CD4-positive, alpha-beta T cell treated with Interleukin-1 beta for 1 hour (primary cell): ENCODE measurements at regions not wholly inside any gene's neighbourhood (a gene's known extent, or its start where the extent isn't known, plus 50 kb on each side); places are given as distances from the start of the nearest gene placed in this dataset.

ENCODE experiments used
- DNase-seq, 2 donors: peaks; one replicate each; pipeline ENCODE4 v3.0.0-alpha.2; 2020 to 2022

DNA sequence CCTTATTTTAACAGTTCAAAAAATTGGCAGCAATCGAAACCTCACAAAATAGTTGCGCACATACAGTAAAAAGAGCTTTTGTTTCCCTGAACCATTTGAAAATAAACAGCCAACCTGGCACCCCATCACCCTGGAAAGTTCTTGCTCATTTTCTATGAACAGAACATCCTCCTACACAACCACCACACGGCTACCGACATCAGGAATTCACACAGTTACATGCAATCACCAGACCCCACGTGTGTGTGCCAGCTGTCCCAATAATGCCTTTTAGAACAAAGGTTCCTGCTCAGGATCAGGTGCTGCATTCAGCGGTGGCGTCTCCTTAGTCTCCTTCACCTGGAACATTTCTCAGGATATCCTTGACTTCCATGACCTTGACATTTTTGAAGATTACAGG is 186.5 kb downstream of the KLF13 start:
- DNase-seq, result no peak

DNA sequence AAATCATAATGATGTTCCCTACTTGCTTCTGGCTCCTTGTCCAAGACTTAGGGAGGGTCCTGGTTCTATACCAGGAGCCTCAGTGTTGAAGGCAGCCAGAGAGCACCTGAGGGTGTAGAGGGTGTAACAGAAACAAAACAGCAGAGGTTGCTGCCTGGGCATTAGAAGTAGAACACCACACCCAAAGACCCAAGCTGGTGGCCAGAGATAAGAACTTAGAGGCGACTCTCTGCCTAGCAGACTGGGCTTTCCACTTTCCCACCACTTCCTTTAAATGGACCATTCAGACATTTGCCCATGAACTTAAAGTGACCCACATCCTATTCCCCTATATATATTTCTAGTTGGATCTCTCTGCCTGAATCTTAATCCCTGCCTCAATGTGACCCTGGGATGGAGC is 189.8 kb downstream of the KLF13 start:
- DNase-seq, result no peak

DNA sequence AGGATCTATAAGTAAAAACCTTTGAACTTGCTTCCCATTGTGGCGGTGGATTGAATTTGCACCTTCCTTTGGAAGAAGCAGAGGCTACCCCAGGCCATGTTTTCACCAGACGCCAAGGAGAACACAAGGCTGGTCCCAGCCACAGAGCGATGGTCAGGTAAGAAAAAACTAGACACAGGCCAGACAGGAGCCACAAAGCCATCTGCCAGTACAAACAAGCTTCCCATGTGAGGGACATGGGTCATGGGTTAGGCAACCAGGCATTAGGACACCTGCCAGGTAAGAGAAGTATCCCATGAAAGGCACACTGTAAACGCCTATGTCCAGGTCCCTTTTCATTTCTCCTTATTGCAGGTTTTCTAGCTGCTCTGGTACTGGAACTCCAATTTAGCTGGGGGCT is 190.2 kb downstream of the KLF13 start:
- no peak for DNase-seq

DNA sequence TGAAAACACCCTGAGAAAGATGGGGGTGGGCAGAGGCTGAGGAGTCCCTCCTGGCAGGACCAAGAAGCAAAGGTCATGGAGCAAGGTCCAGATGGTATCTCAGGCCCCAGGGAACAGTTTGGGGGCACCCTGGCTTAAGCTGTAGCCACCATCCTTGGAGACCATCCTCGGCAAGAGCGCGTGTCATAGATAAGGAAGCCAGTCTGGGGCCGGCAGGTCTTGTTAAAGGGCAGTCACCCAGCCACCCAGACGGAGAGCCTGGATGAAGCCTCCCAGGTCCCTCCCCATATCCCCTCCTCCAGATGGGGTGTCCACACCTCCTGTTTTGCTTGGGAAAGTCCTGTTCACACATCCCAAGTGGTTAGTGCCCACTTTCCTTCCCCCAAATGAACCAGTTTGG is 191.1 kb downstream of the KLF13 start:
- DNase-seq, result no peak

DNA sequence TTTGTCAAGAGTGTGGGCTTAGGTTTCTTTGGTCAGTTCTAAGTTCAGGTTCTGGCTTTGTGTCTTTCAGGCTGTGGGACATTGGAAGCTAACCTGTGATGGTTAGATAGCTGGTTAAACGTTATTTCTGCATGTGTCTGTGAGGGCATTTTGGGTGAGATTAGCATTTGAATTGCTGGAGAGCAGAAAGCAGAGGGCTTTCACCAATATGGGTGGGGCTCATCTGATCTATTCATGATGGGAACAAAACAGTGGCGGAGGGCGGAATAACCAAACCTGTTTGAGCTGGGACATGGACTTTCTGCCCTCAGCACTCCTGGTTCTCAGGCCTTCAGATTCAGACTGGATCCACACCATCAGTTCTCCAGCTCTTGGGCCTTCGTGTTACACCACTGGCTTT is 195.4 kb downstream of the KLF13 start:
- no peak for DNase-seq

DNA sequence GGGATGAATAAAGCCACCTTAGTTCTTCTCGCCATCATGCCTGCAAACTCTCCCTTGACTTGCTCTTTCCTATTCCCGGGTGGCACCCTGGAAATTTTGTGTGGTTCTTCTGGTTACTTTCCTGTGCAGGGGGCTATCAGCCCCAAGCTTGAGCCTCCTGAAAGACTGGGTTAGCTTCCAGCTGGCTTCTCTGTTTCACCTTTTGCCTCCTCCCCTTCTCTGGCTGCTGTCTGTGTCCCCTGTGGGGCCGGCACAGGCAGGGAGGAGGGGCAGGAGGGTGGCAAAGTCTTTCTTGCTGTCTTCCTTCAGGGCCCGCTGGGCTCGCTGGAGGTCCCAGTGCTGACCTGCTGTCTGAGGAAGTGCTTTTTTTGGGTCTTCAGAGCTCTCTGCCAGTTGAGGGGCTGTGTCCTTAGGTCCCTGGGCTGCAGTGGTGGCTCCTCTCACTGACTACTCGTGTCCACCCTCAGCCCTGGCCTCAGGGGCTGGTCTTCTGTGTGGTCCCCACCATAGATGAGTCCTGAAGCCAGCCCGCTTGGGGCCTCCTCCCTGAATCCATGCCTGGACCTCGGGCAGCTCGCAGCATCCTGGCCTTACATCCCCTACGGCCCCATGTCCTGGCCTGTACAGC is 196.5 kb downstream of the KLF13 start:
- no peak for DNase-seq

DNA sequence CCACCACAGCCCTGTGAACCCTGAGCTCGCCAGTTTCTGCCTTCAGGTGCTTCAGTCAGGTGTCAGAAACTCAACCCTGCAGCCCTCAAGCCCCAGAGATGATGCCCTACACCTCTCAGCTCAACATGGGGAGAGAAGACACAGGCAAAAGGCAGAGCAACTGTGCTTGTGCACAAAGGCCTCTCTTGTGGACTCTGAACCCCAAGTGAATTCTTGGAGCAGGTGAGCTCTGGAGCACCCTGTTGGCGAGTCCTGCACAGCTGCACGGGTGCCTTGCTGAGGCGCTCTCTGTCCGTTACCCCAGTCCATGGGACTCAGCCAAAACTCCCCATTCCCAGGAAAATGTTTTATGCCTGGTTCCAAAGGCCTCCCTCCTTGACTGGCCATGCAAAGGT is 197.0 kb downstream of the KLF13 start:
- no peak for DNase-seq

DNA sequence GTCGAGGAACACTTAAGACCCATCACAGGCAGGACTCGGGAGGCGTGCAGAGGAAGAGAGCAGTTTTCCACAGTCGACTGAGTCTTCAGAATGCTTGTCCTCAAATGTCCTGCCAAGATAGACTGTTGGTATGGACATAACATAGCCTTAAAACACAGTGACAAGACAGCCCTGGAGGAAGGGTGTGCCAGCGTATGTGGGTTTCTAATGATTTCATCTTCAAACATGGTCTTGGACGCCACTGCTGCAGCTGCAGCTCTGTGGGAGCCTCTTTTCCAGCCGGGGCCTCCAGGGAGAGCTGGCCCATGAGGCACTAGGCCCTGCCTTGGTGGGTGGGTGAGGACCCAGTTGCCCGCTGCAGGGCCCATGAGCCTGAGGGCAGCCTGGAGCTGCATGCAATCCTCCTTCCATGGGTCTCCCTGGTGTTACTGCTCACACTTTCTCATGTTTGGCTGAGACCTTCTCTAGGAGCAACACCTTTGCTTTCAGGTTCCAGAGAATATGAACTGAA is 198.6 kb downstream of the KLF13 start:
- no peak for DNase-seq

DNA sequence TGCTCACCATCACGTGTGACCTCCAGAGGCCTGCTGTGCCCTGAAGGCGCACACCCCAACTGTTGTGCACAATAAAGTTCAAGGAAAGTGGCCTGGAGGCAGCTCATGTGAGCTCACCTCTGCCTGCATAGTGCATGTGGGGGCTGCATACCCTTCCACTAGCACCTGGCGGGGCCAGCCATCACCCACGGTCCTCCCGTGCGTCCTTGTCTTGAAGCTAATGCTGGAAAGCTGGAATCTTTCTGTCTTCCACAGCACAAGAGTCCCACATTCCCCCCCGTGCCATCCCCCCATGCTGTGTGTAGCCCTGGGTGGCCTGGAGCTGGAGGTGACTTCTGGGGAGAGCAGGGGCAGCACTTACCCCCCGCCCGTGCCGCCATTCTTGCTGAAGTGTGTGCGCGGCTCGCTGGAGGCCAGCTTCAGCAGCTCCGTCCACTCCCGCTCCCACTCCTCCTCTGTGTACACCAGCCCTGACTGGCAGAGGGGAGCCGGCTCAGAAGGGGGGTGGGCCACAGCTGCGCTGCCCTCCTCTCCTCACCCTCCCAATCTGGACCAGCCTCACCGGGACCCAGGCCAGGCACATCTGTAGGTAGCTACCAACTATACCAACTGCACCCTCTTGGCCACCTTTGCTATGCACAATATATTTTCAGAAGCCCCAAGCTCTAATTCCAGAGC is 199.5 kb downstream of the KLF13 start:
- no peak for DNase-seq

DNA sequence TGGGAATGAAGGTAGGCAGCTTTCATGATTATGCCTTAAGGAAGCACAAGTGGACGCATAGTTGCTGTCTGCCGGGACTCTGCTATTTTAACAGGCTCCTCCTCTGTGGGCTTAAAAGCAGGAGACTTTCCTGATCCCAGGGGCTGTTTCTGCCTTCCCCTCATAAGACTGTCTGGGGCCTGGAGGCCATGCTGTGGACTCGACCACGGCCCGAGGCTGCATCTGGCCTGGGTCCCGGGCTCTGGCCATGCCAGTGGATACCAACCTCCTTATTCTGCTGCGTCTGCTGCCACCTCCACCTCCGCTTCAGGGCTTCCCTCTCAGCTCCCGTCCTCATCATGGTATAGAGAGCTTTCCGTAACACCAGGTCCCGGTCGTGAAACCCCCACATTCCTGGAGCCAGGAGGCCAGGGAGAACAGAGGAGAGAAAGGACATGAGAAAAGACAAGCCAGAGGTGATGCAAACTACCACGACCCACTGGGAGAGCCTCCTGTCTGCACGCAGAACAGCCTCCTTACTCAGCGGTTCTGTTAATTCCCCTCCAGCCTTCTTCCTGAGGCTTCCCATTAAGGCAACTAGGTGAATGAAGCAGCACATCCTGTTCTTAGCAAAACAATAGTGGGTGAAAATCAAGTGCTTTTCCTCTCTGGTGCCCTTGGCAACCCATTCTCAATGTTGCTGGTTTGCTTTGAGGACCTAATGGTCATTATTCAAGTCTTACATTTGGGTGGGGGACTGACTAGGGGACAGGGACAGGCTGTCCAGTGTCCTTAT is 200.5 kb downstream of the KLF13 start:
- DNase-seq, result no peak

DNA sequence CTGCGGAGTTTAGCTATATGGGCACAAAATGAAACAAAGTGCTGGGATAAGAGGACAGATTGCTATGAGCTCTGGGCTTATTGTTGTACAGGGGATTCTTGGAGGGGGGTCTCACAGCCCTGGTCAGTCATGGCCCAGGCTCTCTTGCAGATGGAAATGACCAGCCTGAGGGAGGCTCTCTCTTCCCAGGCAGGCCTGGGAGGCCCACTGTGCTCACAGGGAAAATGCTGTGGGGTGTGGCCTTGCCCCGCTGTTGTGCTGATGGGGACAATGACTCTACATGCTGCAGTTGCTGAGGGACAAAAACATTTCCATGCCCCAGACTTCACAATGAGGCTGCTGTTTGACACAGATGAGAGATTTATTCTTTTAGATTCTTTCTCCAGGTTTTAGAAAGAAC is 202.2 kb downstream of the KLF13 start:
- DNase-seq, result no peak

DNA sequence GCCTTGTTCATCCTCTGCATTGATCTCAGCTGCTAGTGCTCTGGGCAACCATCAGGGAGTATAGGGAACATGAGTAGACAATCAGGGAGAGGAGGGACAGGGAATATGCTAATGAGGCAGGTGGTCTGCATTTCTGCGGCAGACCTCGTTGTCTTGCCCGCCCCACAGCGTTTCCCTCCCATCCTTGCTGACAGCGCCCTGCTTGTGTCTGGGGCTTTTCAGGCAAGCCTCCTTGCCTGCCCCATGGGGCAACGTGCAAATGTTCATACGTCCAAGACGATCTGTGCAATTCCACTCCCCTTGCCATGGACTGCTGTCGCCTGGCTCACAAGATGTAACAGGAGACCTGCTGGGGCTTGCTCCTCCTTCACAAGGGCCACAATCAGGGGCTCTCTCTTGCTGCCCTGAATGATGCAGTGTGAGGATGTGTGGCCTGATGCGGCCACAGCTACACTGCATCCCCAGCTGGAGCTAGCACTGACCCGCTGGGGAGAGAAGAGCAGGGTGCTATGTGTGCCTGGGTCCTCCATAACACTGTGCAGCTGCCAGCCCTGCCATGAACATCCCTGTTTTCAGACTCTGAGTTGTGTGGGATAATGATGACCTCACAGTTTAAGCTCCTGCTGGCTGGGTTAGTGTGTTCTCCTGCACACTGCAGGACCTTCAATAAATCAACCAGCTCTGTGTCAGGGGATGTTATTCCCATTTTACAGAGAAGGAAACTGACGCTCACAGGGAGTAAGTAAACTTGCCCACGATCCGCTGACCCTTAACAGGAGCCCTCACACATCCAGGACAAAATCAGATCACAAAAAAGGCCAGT is 211.3 kb downstream of the KLF13 start:
- DNase-seq, result no peak

DNA sequence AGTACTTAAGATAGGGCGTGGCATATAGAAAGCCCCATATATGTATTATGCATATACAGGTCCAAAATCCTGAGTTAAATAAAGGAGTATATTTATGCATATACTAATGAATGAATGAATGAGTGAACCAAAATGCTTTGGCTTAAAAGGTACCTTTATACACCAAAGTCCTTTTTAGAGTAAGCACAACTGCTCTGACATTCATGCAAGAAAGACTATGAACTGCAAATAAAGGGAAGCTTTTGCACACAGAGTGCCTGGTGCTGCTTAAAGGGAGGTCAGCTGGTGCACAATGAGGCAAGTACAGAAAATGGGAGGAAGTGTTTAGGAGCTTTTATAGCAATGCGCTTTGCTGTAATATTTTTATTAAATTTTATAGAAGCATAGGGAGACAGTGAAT is 214.0 kb downstream of the KLF13 start:
- DNase-seq, result no peak

DNA sequence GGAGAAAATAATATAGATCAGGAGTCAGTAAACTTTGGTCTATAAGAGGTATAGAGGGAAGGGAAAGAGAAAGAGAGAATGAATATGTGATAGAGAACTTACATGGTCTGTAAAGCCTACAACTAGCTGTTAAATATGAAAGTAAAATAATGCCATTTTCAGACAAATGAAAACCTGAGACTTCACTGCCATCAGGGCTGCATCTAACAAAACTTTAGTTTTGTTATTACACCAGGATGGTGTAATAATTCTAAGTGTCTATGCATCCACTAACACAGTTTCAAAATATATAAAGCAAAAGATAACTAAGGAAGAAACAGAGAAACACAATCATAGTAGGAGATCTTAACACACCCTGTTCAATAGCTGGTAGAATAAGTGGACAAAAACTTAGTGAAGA is 217.7 kb downstream of the KLF13 start:
- DNase-seq, result no peak

DNA sequence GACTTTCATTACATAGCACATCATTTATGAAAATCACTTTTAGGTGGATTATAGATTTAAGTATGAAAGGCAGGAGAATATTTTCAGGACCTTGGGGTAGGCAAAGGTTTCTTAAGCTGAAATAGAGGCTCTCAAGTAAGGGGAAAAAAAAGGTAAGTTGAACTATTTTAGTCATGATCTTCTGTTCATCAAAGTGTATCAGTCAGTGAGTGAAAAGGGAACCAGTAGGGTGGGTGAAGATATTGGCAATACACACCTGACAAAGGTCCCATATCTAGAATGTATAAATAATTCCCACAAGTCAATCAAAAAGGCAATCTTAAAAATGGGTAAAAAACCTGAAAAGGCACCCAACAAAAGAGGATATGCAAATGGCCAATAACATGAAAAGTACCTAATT is 218.6 kb downstream of the KLF13 start:
- no peak for DNase-seq

DNA sequence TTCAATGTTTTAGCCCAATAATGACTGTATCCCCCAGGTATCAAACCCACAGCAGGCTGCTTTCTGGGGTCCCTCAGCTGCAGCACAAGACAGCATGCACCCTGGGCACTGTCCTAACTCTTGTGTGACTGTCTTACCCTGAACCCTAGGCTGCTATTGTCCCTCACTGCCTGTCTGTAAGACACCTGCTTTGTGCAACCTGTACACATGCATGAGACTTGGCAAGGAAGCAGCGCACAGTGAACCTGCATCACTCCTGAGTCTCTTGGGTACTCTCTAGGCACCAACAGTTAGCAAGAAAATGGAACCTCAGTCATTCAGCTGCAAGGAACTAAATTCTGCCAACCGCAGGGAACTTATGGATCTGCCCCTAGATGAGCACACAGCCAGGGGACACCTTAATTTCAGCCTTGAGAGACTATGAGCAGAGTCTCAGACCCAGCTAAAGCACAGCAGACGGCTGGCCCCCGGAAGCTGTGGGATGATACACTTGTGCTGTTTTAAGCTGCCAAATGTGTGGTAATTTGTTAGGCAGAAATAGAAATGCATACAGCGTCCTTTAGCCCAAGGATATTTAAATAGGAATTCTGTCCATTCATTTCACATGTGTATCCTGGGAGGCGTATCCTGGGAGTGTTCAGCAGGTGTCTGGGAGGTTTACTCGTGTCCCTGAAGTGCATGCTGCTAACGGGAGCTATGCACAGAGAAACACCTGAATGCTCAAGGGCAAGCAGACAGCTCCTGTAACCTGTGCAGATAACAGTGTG is 223.8 kb downstream of the KLF13 start:
- DNase-seq, result no peak

DNA sequence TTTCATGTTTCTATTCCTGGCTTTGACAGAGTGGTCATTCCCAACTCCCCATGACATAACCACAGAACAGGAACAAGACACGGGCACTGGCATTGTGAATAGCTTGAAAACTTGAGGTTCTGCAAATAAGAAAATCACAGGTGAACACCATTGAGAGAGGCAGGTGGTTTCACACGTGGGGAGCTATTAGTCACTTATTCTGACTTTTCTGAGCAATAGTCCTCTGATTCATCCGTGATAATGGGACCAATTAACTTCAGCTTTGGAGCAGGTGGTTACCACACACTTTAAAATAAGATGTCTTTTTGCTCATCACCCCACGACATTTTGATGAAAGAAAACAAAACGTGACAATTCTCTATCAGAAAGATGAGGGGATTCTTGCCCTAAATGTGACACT is 224.7 kb downstream of the KLF13 start:
- no peak for DNase-seq

DNA sequence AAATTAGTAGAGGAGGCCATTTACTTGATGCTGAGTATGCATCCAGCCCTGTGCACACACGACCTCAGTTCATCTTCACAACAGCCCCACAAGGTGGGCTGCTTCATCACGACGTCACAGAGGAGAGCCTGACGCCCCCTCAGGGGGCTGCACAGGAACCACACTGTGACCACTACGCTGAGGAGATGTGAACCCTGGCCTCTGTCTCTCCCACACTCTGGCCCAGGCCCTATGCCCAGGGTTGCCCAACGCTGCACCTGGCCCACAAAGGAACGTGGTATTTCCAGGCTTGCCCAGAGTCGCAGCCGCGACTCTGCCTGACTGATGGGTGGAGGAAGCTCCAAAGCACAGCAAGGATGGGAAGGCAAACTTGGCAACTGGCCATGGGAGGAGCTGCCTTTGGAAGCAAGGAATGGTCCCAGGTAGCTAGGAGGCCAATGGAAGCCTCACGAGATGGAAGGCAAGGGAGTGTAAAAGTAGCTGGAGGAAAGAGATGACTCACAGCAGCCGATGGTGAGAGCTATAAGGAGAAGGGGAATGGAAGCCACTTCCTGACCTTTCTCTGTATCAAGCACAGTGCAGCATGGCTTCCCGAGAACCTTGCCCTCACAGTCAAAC is 226.0 kb downstream of the KLF13 start:
- DNase-seq, result no peak

DNA sequence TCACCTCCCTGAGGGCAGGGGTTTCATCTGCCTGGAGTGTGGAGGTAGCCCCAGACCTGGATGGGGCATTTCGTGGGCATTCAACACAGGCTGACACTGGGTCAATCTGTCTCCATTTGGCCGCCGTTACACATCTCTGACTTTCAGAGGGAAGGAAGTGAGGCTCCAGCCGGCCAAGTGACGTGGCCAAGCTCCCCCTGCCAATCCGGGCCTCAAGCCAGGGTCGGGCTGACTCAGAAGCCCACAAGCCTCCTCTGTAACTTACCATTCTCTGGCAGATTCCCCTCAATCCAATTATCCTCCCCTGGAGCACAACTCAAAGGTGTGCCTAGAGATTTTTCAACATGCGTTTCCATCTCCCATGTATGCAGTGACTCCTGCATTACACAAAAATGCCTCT is 227.6 kb downstream of the KLF13 start:
- no peak for DNase-seq

DNA sequence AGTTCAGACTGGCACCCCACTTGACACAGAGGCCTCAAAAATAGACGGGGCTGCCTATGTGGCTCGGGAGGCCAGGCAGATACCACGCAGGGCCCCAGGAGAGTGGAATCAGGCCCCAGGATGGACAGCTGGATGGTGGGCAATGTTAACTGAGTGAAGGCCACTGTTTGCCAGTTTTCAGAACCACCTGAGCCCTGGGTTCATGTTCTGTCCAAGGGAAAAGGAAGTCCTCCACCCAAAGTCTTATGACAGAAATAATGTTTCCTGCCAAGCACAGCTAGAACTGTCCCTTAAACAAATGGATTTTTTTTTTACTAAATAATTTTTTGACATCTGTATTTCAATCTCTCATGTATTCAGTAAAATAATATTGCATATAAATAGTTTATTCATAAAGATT is 228.4 kb downstream of the KLF13 start:
- DNase-seq, result no peak

DNA sequence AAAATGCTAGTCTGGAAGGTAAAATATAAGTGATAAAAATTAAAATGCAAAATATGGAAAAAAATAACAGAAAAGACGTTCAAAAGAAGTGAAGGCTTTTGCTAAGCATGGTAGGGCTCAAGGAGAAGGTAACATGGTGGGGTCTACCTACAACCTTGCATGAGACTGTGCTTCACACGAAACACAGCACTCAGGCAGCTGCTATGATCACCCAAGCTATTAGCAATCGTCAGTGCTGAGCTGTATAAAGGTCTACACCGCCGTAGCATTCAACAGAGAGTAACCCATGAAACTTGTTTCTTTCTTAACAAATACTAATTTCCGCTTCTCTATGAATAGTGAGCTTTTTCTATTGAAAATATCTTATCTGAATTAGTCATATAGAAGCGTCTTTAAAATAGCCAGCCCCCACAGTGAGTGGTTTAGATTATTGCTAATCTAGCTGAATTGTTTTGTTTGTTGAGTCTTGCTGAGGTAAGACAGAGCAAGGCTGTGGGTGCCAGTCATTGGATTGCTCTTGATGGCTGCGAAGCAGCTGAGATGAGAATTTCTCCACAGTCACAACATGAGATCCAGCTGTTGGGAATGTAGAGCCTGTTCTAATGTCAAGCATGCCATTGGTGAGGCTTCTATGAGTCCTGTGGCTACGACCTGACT is 230.0 kb downstream of the KLF13 start:
- no peak for DNase-seq
